ENCODE measurements at regions not wholly inside any gene's neighbourhood (a gene's known extent, or its start where the extent isn't known, plus 50 kb on each side); places are given as distances from the start of the nearest gene placed in this dataset.

GRCh38 chr3:137382005-137382594 lies 382.0 kb upstream of the SOX14 start:
- TF ChIP-seq FOXA1 (IDR thresholded peaks at IDR 0.05) (no peak), JUND (IDR thresholded peaks at IDR 0.05) (no peak), ZBTB33 (IDR thresholded peaks at IDR 0.05) (no peak), RAD21 (IDR thresholded peaks at IDR 0.05) (no peak), REST (IDR thresholded peaks at IDR 0.05) (no peak), HNF4A (conservative IDR thresholded peaks at IDR 0.05) (no peak), FOXA2 (IDR thresholded peaks at IDR 0.05) (no peak), ATF3 (IDR thresholded peaks at IDR 0.05) (no peak), SP1 (IDR thresholded peaks at IDR 0.05) (no peak)
- Histone ChIP-seq H3K9me3 (ENCODE audit: control insufficient read depth in 4 of 4, low read length in 3 of 4) (peaks cover 0 to 4% (median 0%) of the 10 kb centered on the region in 4 donors), H3K4me1 (ENCODE audit: control insufficient read depth in 4 of 4, insufficient read depth in 4 of 4, low read length in 3 of 4) (no peaks in the 10 kb centered on the region), H3K36me3 (ENCODE audit: control insufficient read depth in 4 of 4, insufficient read depth in 3 of 4, low read depth in 1 of 4, low read length in 3 of 4) (no peaks in the 10 kb centered on the region), H3K27me3 (ENCODE audit: control insufficient read depth in 4 of 4, insufficient read depth in 4 of 4, low read length in 3 of 4) (no peaks in the 10 kb centered on the region), H3K4me3 (ENCODE audit: low read depth in 1 of 3, low read length in 3 of 3) (no peak overlapping the region), H3K9ac (ENCODE audit: low read depth in 1 of 2, low read length in 2 of 2) (no peak overlapping the region), H3K27ac (ENCODE audit: low read depth in 1 of 2, low read length in 2 of 2) (no peak overlapping the region)
- 77% methylated on average over 3 of the region's 3 CpGs for WGBS
- no peak for DNase-seq (ENCODE audit: low spot score)

- Histone ChIP-seq H3K27me3 (ENCODE audit: control insufficient read depth in 4 of 4, insufficient read depth in 4 of 4, low read length in 3 of 4) (no peaks in the 10 kb centered on the region), H3K9me3 (ENCODE audit: control insufficient read depth in 4 of 4, low read length in 3 of 4) (no peaks in the 10 kb centered on the region), H3K9ac (ENCODE audit: low read depth in 1 of 2, low read length in 2 of 2) (no peak overlapping the region), H3K4me1 (ENCODE audit: control insufficient read depth in 4 of 4, insufficient read depth in 4 of 4, low read length in 3 of 4) (no peaks in the 10 kb centered on the region), H3K36me3 (ENCODE audit: control insufficient read depth in 4 of 4, insufficient read depth in 3 of 4, low read depth in 1 of 4, low read length in 3 of 4) (no peaks in the 10 kb centered on the region), H3K4me3 (ENCODE audit: low read depth in 1 of 3, low read length in 3 of 3) (no peak overlapping the region), H3K27ac (ENCODE audit: low read depth in 1 of 2, low read length in 2 of 2) (no peak overlapping the region)
- DNase-seq (ENCODE audit: low spot score), result no peak
- no peak for TF ChIP-seq RAD21 (IDR thresholded peaks at IDR 0.05)
- TF ChIP-seq HNF4G (IDR thresholded peaks at IDR 0.05), result no peak
- no peak for TF ChIP-seq JUND (IDR thresholded peaks at IDR 0.05)
- TF ChIP-seq GABPA (IDR thresholded peaks at IDR 0.05 in 1 of 2, conservative IDR thresholded peaks at IDR 0.05 in 1 of 2), result no peak
- no peak for TF ChIP-seq HNF4A (conservative IDR thresholded peaks at IDR 0.05)
- TF ChIP-seq NR2F2 (IDR thresholded peaks at IDR 0.05), result no peak
- no peak for TF ChIP-seq SP1 (IDR thresholded peaks at IDR 0.05)
- no peak for TF ChIP-seq RXRA (IDR thresholded peaks at IDR 0.05)
- no peak for TF ChIP-seq FOXA2 (IDR thresholded peaks at IDR 0.05)
- TF ChIP-seq MAX (IDR thresholded peaks at IDR 0.05), result no peak
- TF ChIP-seq CTCF (IDR thresholded peaks at IDR 0.05; ENCODE audit: low read depth, low read length, missing input control), result no peak
- TF ChIP-seq ATF3 (IDR thresholded peaks at IDR 0.05), result no peak
- no peak for TF ChIP-seq TAF1 (conservative IDR thresholded peaks at IDR 0.05)
- WGBS, result 79% methylated on average over 1 of the region's 1 CpG
Observed at GRCh38 chr3:137385922-137386321, 378.2 kb upstream of the SOX14 start.

Data from liver (tissue), 8 donors.